Right renal cortex interstitium (tissue), 3 donors: ENCODE measurements at regions not wholly inside any gene's neighbourhood (a gene's known extent, or its start where the extent isn't known, plus 50 kb on each side); places are given as distances from the start of the nearest gene placed in this dataset.

ENCODE experiments used
- DNase-seq, 3 donors: peaks; one replicate each; pipeline ENCODE4 v3.0.0-alpha.2; 2013; ENCODE audit warnings: low read depth in 3 of 3, low spot score in 2 of 3

- DNase-seq = no peak
These were observed 347.7 kb upstream of the TGFBR2 start for GRCh38 chr3:30258426-30259392.

- DNase-seq = no peak
These were observed 346.7 kb upstream of the TGFBR2 start for GRCh38 chr3:30259730-30260129.

GRCh38 chr3:30260762-30261161 lies 345.6 kb upstream of the TGFBR2 start:
- no peak for DNase-seq

GRCh38 chr3:30263238-30263924 lies 343.0 kb upstream of the TGFBR2 start:
- DNase-seq = no peak

- DNase-seq = no peak
These were observed 342.5 kb upstream of the TGFBR2 start for GRCh38 chr3:30263925-30264313.

- DNase-seq = no peak
These were observed 339.9 kb upstream of the TGFBR2 start for GRCh38 chr3:30266524-30266923.

GRCh38 chr3:30268288-30268687 lies 338.1 kb upstream of the TGFBR2 start:
- no peak for DNase-seq

GRCh38 chr3:30269751-30270445 lies 336.5 kb upstream of the TGFBR2 start:
- no peak for DNase-seq

GRCh38 chr3:30271781-30272180 lies 334.6 kb upstream of the TGFBR2 start:
- DNase-seq = no peak

- no peak for DNase-seq
These were observed 332.9 kb upstream of the TGFBR2 start for GRCh38 chr3:30273304-30274072.

GRCh38 chr3:30277494-30277893 lies 328.9 kb upstream of the TGFBR2 start:
- no peak for DNase-seq

GRCh38 chr3:30281526-30281925 lies 324.9 kb upstream of the TGFBR2 start:
- no peak for DNase-seq

GRCh38 chr3:30282154-30282696 lies 324.2 kb upstream of the TGFBR2 start:
- DNase-seq = no peak

GRCh38 chr3:30285188-30286006 lies 321.0 kb upstream of the TGFBR2 start:
- no peak for DNase-seq

GRCh38 chr3:30286007-30286669 lies 320.3 kb upstream of the TGFBR2 start:
- DNase-seq = no peak

- DNase-seq = no peak
These were observed 319.6 kb upstream of the TGFBR2 start for GRCh38 chr3:30286811-30287210.

GRCh38 chr3:30288830-30289229 lies 317.6 kb upstream of the TGFBR2 start:
- no peak for DNase-seq

GRCh38 chr3:30289324-30289723 lies 317.1 kb upstream of the TGFBR2 start:
- no peak for DNase-seq

GRCh38 chr3:30289766-30290165 lies 316.6 kb upstream of the TGFBR2 start:
- no peak for DNase-seq
